Retina (tissue), 1 donor: ENCODE measurements at regions not wholly inside any gene's neighbourhood (a gene's known extent, or its start where the extent isn't known, plus 50 kb on each side); places are given as distances from the start of the nearest gene placed in this dataset.
A peak's percentile ranks its signal among the peaks of the same experiment; 100 is the strongest.

Experiments
- DNase-seq: peaks from one replicate; pipeline ENCODE4 v3.0.0-alpha.2; 2016

DNA sequence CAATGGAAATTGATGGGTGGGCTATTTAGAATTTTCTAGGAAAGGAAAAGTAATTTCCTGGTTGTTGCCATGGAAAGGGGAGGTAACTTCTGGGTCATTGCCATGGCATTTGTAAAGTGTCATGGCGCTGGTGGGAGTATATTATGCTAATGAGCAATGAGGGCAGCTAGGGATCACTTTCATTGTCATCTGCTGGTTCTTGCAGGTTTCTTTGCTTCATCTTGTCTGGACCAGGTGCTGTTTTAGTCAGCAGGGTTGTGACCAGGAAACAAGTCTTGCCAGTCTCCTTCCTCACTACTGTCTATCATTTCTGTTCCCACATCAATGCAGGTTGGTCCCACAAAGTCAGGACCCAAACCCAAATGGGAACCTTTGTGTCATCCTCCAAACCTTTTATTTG lies 237.6 kb upstream of the C11orf87 start:
- DNase-seq: no peak

DNA sequence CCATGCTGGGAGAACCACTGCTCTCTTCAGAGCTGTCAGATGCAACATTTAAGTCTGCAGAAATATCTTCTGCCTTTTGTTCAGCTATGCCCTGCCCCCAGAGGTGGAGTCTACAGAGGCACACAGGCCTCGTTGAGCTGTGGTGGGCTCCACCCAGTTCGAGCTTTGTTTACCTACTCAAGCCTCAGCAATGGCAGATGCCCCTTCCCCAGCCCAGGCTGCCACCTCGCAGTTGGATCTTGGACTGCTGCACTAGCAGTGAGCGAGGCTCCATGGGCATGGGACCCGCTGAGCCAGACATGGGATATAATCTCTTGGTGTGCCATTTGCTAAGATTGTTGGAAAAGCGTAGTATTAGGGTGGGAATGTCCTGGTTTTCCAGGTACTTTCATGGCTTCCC lies 229.1 kb upstream of the C11orf87 start:
- no peak for DNase-seq

- DNase-seq: no peak
Measured at GRCh38 chr11:109193880-109194279, 228.1 kb upstream of the C11orf87 start.

GRCh38 chr11:109196016-109196415 lies 226.0 kb upstream of the C11orf87 start:
- no peak for DNase-seq

- no peak for DNase-seq
Measured at GRCh38 chr11:109197656-109198055, 224.3 kb upstream of the C11orf87 start.

DNA sequence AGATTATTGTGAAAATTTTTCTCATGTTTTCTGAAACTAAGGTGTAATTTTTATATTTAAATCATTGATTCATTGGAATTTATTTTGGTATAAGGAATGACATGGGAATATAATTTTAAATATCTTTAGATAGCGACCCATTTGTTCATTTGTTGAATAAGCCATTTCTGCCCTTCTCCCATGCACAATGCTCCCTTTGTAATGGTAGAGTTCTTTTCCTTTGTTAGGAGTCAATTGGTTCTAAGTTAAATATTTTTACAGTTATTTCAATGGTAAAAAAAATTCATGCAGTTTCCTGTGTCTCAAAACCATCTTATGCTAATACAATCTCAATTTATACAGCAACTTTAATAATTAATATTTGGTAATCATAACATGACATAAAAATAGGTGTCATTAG lies 218.8 kb upstream of the C11orf87 start:
- DNase-seq: no peak

DNA sequence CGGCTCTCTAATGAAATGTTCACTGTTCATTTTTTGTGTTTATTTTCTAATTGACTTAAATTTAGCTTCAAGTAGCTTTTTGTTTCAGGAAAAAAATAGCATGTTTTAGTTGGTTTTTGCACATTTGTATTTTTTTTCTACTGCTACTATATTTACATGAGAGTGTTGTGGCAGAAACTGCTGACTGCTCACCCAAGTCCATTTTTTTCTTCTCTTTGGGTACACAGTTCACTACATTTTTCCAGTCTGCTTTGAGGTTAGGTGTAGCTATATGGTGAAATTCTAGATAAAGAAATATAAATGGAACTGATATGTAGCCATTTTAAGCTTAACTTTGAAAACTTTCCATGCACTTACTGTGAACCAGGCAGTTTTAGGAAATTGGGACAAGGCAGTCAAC lies 216.7 kb upstream of the C11orf87 start:
- DNase-seq: no peak

DNA sequence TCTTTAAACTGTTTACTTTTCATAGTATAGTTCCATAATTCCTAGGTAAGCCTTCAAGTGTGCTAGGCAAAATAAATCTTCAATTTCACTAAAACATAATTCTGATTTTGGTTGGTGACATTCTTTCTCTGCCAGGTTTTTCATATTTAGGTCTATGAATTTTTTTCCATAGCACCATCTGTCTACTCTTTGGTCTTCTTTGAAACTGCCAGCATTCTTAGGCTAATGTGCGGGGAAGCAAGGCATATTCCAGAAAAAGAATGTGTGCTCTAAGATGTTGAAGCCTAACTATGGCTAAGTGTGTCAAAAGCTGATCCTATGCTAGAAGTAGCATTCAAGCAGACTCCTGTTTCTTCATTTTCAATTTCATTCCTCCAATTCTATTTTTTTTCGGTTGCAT lies 213.9 kb upstream of the C11orf87 start:
- no peak for DNase-seq

GRCh38 chr11:109209572-109209971 lies 212.4 kb upstream of the C11orf87 start:
- no peak for DNase-seq

DNA sequence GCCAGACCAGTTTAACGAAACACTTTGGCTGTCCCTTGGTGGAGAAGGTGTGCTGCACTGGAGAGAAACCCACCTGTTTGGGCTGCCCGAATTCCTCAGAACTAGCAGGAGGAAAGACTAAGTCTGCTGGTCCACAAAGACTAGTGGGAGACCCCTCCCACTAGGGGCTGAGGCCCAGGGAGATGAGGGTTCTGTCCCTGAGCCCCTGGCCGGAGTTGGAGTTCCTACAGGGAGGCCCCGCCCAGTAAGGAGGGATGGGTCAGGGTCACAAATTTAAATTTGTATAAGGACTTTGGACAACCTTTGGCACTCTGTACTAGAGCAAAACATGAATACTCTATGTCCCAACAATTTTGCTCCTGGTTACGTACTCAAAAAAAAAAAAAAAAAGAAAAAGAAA lies 200.8 kb upstream of the C11orf87 start:
- DNase-seq: no peak

DNA sequence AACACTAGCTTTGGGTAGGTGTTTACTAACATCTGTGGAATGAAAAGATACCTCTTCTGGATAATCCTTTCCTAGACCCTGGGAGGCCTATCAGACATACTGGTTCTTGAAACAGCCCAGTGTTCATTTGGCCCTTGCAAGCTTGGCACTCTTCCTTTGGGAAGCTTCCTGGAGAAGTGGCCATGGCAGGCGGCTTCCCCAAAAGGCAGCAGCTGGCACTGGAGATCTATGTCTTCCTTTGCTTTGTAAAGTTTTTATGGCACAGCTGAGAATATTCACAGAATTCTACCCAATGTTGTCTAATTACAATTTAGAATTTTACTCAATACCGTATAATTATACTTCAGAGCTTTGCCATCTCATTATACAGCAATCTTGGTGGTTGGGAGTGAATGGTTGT lies 199.2 kb upstream of the C11orf87 start:
- DNase-seq: no peak

- no peak for DNase-seq
Measured at GRCh38 chr11:109223451-109223850, 198.5 kb upstream of the C11orf87 start.

GRCh38 chr11:109229682-109230081 lies 192.3 kb upstream of the C11orf87 start:
- no peak for DNase-seq

- DNase-seq: no peak
Measured at GRCh38 chr11:109236188-109236587, 185.8 kb upstream of the C11orf87 start.

DNA sequence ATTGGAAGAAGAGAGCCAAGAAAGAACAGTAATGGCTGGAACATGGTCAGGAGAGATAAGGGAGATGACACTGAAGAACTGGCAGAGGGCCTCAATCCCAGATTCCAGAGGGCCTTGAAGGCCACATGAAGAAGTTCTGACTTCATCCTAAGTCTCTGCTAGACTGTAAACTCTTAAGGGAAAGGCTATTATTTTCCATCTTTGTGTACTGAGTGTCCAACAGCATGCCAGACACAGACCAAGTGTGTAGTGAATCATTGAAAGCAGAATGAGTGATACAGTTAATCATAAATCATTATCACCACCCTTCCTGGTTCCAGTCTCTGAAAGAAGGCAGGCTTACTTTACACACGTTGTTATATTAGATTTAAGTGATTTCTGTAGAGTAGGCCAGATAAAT lies 185.3 kb upstream of the C11orf87 start:
- DNase-seq: no peak

DNA sequence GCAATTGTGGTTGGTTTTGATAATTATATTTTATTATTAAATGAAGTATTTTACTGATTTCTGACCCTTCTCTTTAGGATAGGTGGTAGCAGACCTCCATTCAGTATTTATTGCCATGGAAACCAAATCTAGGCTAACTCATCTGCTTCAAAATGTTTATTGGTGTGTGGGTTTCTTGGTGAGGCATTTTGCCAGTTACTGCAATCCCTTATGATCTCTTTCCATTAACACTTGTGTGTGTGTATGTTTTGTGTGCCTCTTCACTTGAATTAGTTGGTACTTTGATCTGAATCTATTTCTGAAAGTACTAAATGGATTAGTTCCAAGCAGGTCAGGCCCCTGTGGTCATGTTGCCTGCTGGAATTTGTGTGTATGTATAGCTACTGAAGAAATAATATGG lies 184.4 kb upstream of the C11orf87 start:
- DNase-seq: no peak

- no peak for DNase-seq
Measured at GRCh38 chr11:109241988-109242536, 179.9 kb upstream of the C11orf87 start.

DNA sequence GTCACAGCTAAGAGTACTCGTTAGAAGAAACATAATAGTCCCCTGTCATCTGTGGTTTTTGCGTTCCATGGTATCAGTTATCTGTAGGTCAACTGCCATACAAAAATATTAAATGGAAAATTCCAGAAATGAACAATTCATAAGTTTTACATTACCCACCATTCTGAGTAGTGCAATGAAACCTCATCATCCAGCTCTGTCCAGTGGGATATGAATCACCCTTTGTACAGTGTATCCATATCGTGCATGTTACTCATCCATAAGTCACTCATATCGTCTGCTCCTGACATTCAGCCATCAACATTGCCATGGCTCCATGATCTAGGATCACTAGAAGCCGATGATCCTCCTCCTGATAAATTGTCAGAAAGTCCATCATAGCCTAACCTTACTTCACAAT lies 174.9 kb upstream of the C11orf87 start:
- no peak for DNase-seq

- peak; percentile 12 for DNase-seq
Measured at GRCh38 chr11:109249597-109249996, 172.4 kb upstream of the C11orf87 start.

GRCh38 chr11:109251230-109251629 lies 170.8 kb upstream of the C11orf87 start:
- DNase-seq: no peak

GRCh38 chr11:109264128-109264527 lies 157.9 kb upstream of the C11orf87 start:
- no peak for DNase-seq

GRCh38 chr11:109267293-109268095 lies 154.5 kb upstream of the C11orf87 start:
- no peak for DNase-seq

- no peak for DNase-seq
Measured at GRCh38 chr11:109275931-109276330, 146.1 kb upstream of the C11orf87 start.

- no peak for DNase-seq
Measured at GRCh38 chr11:109285465-109285864, 136.5 kb upstream of the C11orf87 start.

- no peak for DNase-seq
Measured at GRCh38 chr11:109291553-109291952, 130.4 kb upstream of the C11orf87 start.
